PC-9 (cell line): ENCODE measurements at regions not wholly inside any gene's neighbourhood (a gene's known extent, or its start where the extent isn't known, plus 50 kb on each side); places are given as distances from the start of the nearest gene placed in this dataset.

Source experiments
- EZH2 ChIP-seq: fragments of 200-600 bp; sonication (generic); IDR thresholded peaks from 2 replicates; pipeline ENCODE4 v1.8.0; 2017; ENCODE audit warnings: antibody characterized with exemption, low read depth
- TF ChIP-seq, protein P1 (sequence below): fragments of 200-600 bp; sonication (generic); conservative IDR thresholded peaks from 2 replicates; pipeline ENCODE4 v1.6.1; 2017; ENCODE audit warnings: mixed run types, antibody characterized with exemption, mild to moderate bottlenecking, moderate library complexity

DNA sequence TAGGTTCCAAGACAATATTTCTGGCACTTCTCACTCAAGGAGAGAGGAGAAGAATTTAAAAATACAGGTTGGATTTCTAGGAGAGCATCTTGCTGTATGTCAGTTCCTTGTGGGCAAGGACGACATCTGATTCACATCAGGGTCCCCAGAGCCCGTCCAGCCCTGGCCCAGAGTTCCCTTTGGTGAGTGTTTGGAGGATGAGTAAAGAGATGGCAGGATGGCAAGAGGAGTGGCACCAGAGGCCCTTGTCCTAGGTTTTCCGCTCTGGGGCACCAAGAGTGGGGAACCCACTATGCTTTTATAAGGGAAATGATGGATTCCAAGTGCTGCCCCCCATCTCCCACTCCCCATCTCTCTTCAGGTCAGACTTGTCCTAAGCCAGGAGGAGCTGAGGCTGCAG is 181.8 kb downstream of the TBC1D2B start:
- TF ChIP-seq, protein P1, sequence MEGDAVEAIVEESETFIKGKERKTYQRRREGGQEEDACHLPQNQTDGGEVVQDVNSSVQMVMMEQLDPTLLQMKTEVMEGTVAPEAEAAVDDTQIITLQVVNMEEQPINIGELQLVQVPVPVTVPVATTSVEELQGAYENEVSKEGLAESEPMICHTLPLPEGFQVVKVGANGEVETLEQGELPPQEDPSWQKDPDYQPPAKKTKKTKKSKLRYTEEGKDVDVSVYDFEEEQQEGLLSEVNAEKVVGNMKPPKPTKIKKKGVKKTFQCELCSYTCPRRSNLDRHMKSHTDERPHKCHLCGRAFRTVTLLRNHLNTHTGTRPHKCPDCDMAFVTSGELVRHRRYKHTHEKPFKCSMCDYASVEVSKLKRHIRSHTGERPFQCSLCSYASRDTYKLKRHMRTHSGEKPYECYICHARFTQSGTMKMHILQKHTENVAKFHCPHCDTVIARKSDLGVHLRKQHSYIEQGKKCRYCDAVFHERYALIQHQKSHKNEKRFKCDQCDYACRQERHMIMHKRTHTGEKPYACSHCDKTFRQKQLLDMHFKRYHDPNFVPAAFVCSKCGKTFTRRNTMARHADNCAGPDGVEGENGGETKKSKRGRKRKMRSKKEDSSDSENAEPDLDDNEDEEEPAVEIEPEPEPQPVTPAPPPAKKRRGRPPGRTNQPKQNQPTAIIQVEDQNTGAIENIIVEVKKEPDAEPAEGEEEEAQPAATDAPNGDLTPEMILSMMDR: no peak
- TF ChIP-seq EZH2: no peak
